ENCODE measurements at regions not wholly inside any gene's neighbourhood (a gene's known extent, or its start where the extent isn't known, plus 50 kb on each side); places are given as distances from the start of the nearest gene placed in this dataset.

DNA sequence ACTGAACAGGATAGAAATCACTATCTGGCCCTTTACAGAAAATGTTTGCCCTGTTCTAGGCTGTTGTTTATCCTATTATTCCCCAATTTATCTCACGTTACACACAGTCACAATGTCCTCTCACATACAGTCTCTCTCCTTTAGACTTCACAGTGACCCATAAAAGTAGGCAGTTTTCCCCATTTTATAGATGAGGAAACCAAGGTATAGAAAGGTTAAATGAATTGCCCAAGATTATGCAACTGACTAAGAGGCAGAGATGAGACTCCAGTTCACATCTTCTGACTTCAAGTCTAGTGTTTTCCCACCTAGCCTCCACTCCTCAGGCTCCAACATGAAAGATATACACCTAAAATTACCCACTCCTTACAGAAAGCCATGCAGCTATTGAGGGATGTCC lies 99.3 kb upstream of the PLCL2 start:
- TF ChIP-seq, protein P1, sequence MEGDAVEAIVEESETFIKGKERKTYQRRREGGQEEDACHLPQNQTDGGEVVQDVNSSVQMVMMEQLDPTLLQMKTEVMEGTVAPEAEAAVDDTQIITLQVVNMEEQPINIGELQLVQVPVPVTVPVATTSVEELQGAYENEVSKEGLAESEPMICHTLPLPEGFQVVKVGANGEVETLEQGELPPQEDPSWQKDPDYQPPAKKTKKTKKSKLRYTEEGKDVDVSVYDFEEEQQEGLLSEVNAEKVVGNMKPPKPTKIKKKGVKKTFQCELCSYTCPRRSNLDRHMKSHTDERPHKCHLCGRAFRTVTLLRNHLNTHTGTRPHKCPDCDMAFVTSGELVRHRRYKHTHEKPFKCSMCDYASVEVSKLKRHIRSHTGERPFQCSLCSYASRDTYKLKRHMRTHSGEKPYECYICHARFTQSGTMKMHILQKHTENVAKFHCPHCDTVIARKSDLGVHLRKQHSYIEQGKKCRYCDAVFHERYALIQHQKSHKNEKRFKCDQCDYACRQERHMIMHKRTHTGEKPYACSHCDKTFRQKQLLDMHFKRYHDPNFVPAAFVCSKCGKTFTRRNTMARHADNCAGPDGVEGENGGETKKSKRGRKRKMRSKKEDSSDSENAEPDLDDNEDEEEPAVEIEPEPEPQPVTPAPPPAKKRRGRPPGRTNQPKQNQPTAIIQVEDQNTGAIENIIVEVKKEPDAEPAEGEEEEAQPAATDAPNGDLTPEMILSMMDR (conservative IDR thresholded peaks at IDR 0.05) = no peak
- H3K27me3 Mint-ChIP-seq (ENCODE audit: low read depth) = no peaks in the 10 kb centered on the region
- H3K36me3 Mint-ChIP-seq (ENCODE audit: low read depth) = no peaks in the 10 kb centered on the region
- no peak overlapping the region for H3K4me3 Mint-ChIP-seq
- H3K9me3 Mint-ChIP-seq = no peaks in the 10 kb centered on the region
- no peak overlapping the region for H3K27ac Mint-ChIP-seq (ENCODE audit: unreplicated experiment)
- no peak for DNase-seq (ENCODE audit: low read depth, low spot score)
- no peaks in the 10 kb centered on the region for H3K4me1 Mint-ChIP-seq

DNA sequence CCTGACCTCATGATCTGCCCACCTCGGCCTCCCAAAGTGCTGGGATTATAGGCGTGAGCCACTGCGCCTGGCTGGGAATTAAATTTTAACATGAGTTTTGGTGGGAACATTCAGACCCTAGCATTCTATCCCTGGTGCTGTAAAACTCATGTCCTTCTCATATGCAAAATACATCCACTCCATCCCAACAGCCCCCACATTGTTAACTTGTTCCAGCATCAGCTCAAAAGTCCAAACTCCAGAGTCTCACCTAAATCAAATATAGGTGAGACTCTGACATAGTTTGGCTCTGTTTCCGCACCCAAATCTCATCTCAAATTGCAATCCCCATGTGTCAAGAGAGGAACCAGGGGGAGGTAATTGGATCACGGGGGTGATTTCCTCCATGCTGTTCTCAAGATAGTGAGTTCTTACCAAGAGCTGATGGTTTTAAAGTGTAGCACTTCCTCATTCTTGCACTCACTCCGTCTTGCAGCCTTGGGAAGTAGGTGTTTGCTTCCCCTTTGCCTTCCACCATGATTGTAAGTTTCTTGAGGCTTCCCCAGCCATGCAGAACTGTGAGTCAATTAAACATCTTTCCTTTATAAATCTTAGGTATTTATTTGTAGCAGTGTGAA lies 96.2 kb upstream of the PLCL2 start:
- peaks cover 3% of the 10 kb centered on the region for H3K27me3 Mint-ChIP-seq (ENCODE audit: low read depth)
- DNase-seq (ENCODE audit: low read depth, low spot score) = no peak
- H3K27ac Mint-ChIP-seq (ENCODE audit: unreplicated experiment) = no peak overlapping the region
- no peaks in the 10 kb centered on the region for H3K36me3 Mint-ChIP-seq (ENCODE audit: low read depth)
- no peaks in the 10 kb centered on the region for H3K9me3 Mint-ChIP-seq
- no peak overlapping the region for H3K4me3 Mint-ChIP-seq
- TF ChIP-seq, protein P1 (conservative IDR thresholded peaks at IDR 0.05) = no peak
- H3K4me1 Mint-ChIP-seq = no peaks in the 10 kb centered on the region

- H3K27me3 Mint-ChIP-seq (ENCODE audit: low read depth) = peaks cover 3% of the 10 kb centered on the region
- no peak overlapping the region for H3K4me3 Mint-ChIP-seq
- no peaks in the 10 kb centered on the region for H3K36me3 Mint-ChIP-seq (ENCODE audit: low read depth)
- H3K9me3 Mint-ChIP-seq = no peaks in the 10 kb centered on the region
- no peaks in the 10 kb centered on the region for H3K4me1 Mint-ChIP-seq
- no peak overlapping the region for H3K27ac Mint-ChIP-seq (ENCODE audit: unreplicated experiment)
- DNase-seq (ENCODE audit: low read depth, low spot score) = no peak
- TF ChIP-seq, protein P1 (conservative IDR thresholded peaks at IDR 0.05) = no peak
These were observed 95.2 kb upstream of the PLCL2 start for GRCh38 chr3:16789344-16790120.

GRCh38 chr3:16790432-16791400 lies 94.0 kb upstream of the PLCL2 start:
- no peak overlapping the region for H3K27ac Mint-ChIP-seq (ENCODE audit: unreplicated experiment)
- H3K36me3 Mint-ChIP-seq (ENCODE audit: low read depth) = no peaks in the 10 kb centered on the region
- H3K4me3 Mint-ChIP-seq = no peak overlapping the region
- no peak for DNase-seq (ENCODE audit: low read depth, low spot score)
- TF ChIP-seq, protein P1 (conservative IDR thresholded peaks at IDR 0.05) = no peak
- H3K4me1 Mint-ChIP-seq = no peaks in the 10 kb centered on the region
- no peaks in the 10 kb centered on the region for H3K9me3 Mint-ChIP-seq
- peaks cover 3% of the 10 kb centered on the region for H3K27me3 Mint-ChIP-seq (ENCODE audit: low read depth)

GRCh38 chr3:16793321-16793720 lies 91.4 kb upstream of the PLCL2 start:
- DNase-seq (ENCODE audit: low read depth, low spot score) = no peak
- Mint-ChIP-seq H3K9me3 (no peaks in the 10 kb centered on the region), H3K27me3 (ENCODE audit: low read depth) (peaks cover 3% of the 10 kb centered on the region), H3K4me3 (no peak overlapping the region), H3K4me1 (no peaks in the 10 kb centered on the region), H3K36me3 (ENCODE audit: low read depth) (no peaks in the 10 kb centered on the region), H3K27ac (ENCODE audit: unreplicated experiment) (no peak overlapping the region)
- TF ChIP-seq, protein P1 (conservative IDR thresholded peaks at IDR 0.05) = no peak

Data from neural crest cell (in vitro differentiated cells).